ENCODE measurements at regions not wholly inside any gene's neighbourhood (a gene's known extent, or its start where the extent isn't known, plus 50 kb on each side); places are given as distances from the start of the nearest gene placed in this dataset.

DNA sequence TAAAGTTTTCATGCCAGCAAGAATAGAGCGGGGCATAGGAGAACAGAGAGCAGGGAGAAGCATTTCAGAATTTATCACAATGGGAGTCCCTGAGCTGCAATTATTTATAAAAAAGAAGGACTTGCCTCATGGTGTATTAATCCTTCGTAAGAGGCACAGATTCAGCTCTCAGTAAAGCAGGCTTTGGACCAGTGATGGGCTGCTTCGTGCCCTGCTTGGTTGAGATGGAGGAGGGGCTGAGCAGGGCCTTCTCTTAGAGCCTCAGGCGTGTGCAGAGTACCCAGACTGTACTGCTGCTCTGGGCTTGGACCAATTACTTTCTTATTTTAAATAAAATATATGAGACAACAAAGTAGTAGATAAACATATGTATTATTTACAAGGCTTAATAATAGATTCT, 265.7 kb upstream of the SLC10A2 start:
- Histone ChIP-seq H3K9me3 (ENCODE audit: low read depth) (no peaks in the 10 kb centered on the region), H2AFZ (no peak overlapping the region), H3K4me2 (no peak overlapping the region), H3K27ac (no peak overlapping the region), H3K4me3 (no peak overlapping the region), H3K9me2 (replicated peaks; ENCODE audit: insufficient read depth) (no peaks in the 10 kb centered on the region), H3K4me1 (ENCODE audit: insufficient read depth) (no peaks in the 10 kb centered on the region), H4K20me1 (ENCODE audit: insufficient read depth, poor library complexity, severe bottlenecking) (no peaks in the 10 kb centered on the region), H3K27me3 (no peaks in the 10 kb centered on the region), H3K79me2 (no peaks in the 10 kb centered on the region), H3K36me3 (replicated peaks; ENCODE audit: insufficient read depth, low read depth) (no peaks in the 10 kb centered on the region)
- no peak for TF ChIP-seq EZH2 (IDR thresholded peaks at IDR 0.05; ENCODE audit: borderline replicate concordance)
- no peak for TF ChIP-seq EZH2phosphoT487 (IDR thresholded peaks at IDR 0.05; ENCODE audit: low read depth, severe bottlenecking, unreplicated experiment)
- no peak for TF ChIP-seq CTCF (IDR thresholded peaks at IDR 0.05; ENCODE audit: poor library complexity)
- DNase-seq (ENCODE audit: low spot score) = no peak
- WGBS (ENCODE audit: low lambda C conversion rate, missing lambda C conversion rate) = 88% methylated on average over 4 of the region's 4 CpGs

- WGBS (ENCODE audit: low lambda C conversion rate, missing lambda C conversion rate) = 48% methylated on average over 1 of the region's 1 CpG
- Histone ChIP-seq H3K4me3 (no peak overlapping the region), H3K36me3 (replicated peaks; ENCODE audit: insufficient read depth, low read depth) (no peaks in the 10 kb centered on the region), H3K27me3 (no peaks in the 10 kb centered on the region), H4K20me1 (ENCODE audit: insufficient read depth, poor library complexity, severe bottlenecking) (no peaks in the 10 kb centered on the region), H3K4me1 (ENCODE audit: insufficient read depth) (no peaks in the 10 kb centered on the region), H2AFZ (no peak overlapping the region), H3K27ac (no peak overlapping the region), H3K4me2 (no peak overlapping the region), H3K9me3 (ENCODE audit: low read depth) (no peaks in the 10 kb centered on the region), H3K79me2 (no peaks in the 10 kb centered on the region), H3K9me2 (replicated peaks; ENCODE audit: insufficient read depth) (no peaks in the 10 kb centered on the region)
- TF ChIP-seq EZH2phosphoT487 (IDR thresholded peaks at IDR 0.05; ENCODE audit: low read depth, severe bottlenecking, unreplicated experiment) = no peak
- no peak for TF ChIP-seq CTCF (IDR thresholded peaks at IDR 0.05; ENCODE audit: poor library complexity)
- no peak for TF ChIP-seq EZH2 (IDR thresholded peaks at IDR 0.05; ENCODE audit: borderline replicate concordance)
- no peak for DNase-seq (ENCODE audit: low spot score)
These were observed 262.7 kb upstream of the SLC10A2 start for GRCh38 chr13:103328899-103329298.

DNA sequence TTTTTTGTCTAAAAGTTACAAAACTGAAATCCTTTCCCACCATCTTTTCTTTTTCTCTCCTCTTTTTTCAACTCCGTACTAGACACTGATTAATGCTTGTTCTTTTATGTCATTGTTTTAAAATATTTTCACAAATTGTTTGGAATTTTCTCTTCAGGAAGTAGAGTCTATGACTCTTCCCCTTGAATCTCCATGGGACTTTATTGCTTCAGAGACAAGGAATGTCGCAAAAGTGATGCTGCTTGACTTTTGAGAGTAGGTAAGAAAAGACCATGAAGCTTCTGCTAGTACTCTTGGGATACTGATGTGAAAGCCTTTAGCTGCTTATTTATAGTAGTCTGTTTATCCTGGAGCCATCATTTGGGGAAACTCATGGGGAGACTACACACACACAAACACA, 260.1 kb upstream of the SLC10A2 start:
- no peaks in the 10 kb centered on the region for H3K4me1 ChIP-seq (ENCODE audit: insufficient read depth)
- H3K4me2 ChIP-seq = no peak overlapping the region
- no peak overlapping the region for H3K4me3 ChIP-seq
- H3K27me3 ChIP-seq = no peaks in the 10 kb centered on the region
- 85% methylated on average over 2 of the region's 2 CpGs for WGBS (ENCODE audit: low lambda C conversion rate, missing lambda C conversion rate)
- no peak for TF ChIP-seq EZH2 (IDR thresholded peaks at IDR 0.05; ENCODE audit: borderline replicate concordance)
- TF ChIP-seq CTCF (IDR thresholded peaks at IDR 0.05; ENCODE audit: poor library complexity) = no peak
- TF ChIP-seq EZH2phosphoT487 (IDR thresholded peaks at IDR 0.05; ENCODE audit: low read depth, severe bottlenecking, unreplicated experiment) = no peak
- H3K9me3 ChIP-seq (ENCODE audit: low read depth) = no peaks in the 10 kb centered on the region
- no peak overlapping the region for H2AFZ ChIP-seq
- no peaks in the 10 kb centered on the region for H3K9me2 ChIP-seq (replicated peaks; ENCODE audit: insufficient read depth)
- H3K27ac ChIP-seq = no peak overlapping the region
- DNase-seq (ENCODE audit: low spot score) = no peak
- H4K20me1 ChIP-seq (ENCODE audit: insufficient read depth, poor library complexity, severe bottlenecking) = no peaks in the 10 kb centered on the region
- no peaks in the 10 kb centered on the region for H3K79me2 ChIP-seq
- H3K36me3 ChIP-seq (replicated peaks; ENCODE audit: insufficient read depth, low read depth) = no peaks in the 10 kb centered on the region

DNA sequence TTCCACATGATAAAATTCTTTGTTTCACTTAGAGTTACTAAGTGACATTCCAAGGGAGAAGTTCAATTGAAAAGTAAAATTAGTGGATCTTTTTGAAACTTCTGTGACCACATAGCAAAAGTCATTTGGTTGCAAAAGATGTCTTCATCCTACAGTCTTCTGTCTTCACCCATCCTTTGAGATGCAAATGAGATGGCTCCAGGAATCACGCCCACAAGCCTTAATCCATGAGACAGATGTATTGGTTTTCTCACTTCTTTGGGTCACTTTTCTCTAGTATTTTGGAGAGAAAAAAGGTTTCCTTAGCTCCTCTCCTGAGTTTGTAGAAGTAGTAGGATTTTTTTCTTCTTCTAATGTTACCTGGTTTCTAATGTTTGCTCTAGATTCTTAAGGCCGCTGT, 259.5 kb upstream of the SLC10A2 start:
- 64% methylated on average over 2 of the region's 2 CpGs for WGBS (ENCODE audit: low lambda C conversion rate, missing lambda C conversion rate)
- Histone ChIP-seq H4K20me1 (ENCODE audit: insufficient read depth, poor library complexity, severe bottlenecking) (no peaks in the 10 kb centered on the region), H3K27me3 (no peaks in the 10 kb centered on the region), H3K27ac (no peak overlapping the region), H3K4me2 (no peak overlapping the region), H3K79me2 (no peaks in the 10 kb centered on the region), H3K4me3 (no peak overlapping the region), H3K9me2 (replicated peaks; ENCODE audit: insufficient read depth) (no peaks in the 10 kb centered on the region), H3K36me3 (replicated peaks; ENCODE audit: insufficient read depth, low read depth) (no peaks in the 10 kb centered on the region), H3K9me3 (ENCODE audit: low read depth) (no peaks in the 10 kb centered on the region), H3K4me1 (ENCODE audit: insufficient read depth) (no peaks in the 10 kb centered on the region), H2AFZ (no peak overlapping the region)
- DNase-seq (ENCODE audit: low spot score) = no peak
- no peak for TF ChIP-seq CTCF (IDR thresholded peaks at IDR 0.05; ENCODE audit: poor library complexity)
- no peak for TF ChIP-seq EZH2 (IDR thresholded peaks at IDR 0.05; ENCODE audit: borderline replicate concordance)
- TF ChIP-seq EZH2phosphoT487 (IDR thresholded peaks at IDR 0.05; ENCODE audit: low read depth, severe bottlenecking, unreplicated experiment) = no peak

Measured in hepatocyte (in vitro differentiated cells).